ENCODE measurements at regions not wholly inside any gene's neighbourhood (a gene's known extent, or its start where the extent isn't known, plus 50 kb on each side); places are given as distances from the start of the nearest gene placed in this dataset.

DNA sequence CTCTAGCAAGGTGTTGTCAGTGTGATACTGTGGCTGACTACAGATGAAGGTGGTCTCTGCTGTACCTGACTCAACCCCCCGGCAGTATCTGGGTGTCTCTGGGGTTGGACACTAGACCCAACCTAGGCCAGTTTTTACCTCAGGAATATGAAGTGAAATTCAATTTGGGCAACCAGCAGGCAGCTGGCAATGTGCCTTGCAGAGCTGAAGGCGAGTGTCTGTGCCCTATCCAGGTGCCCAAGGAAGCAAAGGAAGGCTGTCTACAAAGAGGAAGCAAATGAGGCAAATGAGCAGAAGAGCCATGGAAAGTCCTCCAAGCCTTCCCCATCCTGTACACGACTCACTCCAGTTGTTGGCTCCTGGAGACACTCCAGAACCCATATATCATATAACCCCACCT lies 264.6 kb upstream of the AGAP1 start:
- WGBS (ENCODE audit: insufficient coverage, low coverage, low lambda C conversion rate, missing lambda C conversion rate): 43% methylated on average over 2 of the region's 3 CpGs

DNA sequence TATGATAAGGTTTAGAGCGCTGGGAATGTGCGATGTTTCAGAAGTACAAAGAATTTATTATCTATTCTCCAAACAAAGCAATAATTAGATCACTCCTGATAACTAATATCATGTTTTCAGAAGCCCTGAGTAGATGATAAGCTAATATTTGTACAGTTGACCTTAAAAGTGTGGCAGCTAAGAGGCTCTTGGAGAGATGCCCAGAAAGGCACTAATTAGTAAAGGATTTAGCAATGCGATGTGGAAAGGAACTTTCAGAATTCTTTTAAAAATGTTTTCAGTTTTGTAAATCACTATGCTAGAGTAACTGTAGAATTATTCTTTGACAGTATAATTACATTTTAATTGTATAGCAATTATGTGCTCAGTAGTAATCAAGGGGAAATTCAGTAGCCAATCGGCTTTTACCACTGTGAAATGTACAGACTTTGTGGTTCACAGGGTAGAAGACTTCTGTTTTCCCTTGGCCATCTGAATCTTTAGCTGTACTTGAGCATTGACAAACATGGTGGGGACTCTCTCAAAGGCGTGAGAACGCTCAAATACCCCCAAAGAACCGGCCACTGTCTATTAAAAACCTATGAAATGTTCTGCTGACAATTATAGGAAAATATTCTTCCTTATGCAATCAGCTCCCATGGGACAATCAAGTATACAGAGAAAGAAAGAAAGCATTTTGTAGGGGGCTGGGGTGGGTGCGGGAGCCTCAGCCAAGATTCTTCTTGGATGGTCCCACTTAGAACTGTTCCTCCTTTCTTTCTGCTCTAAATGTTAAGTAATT lies 262.8 kb upstream of the AGAP1 start:
- no peaks in the 10 kb centered on the region for H3K36me3 ChIP-seq
- H3K4me1 ChIP-seq: no peaks in the 10 kb centered on the region
- H3K27me3 ChIP-seq: no peaks in the 10 kb centered on the region
- 50% methylated on average over 8 of the region's 8 CpGs for WGBS (ENCODE audit: insufficient coverage, low coverage, low lambda C conversion rate, missing lambda C conversion rate)
- intact Hi-C loops (cut with DNase I): no loop called here
- no peaks in the 10 kb centered on the region for H3K9me3 ChIP-seq
- no peak overlapping the region for H3K27ac ChIP-seq
- no peak overlapping the region for H3K4me3 ChIP-seq
- no peak for DNase-seq
- TF ChIP-seq CTCF (IDR thresholded peaks at IDR 0.05): no peak
- TF ChIP-seq POLR2A (IDR thresholded peaks at IDR 0.05): no peak
- ATAC-seq: no peak

More for the DNA sequence above, 264.6 kb upstream of the AGAP1 start:
- Histone ChIP-seq H3K27me3 (no peaks in the 10 kb centered on the region), H3K27ac (no peak overlapping the region), H3K36me3 (no peaks in the 10 kb centered on the region), H3K9me3 (no peaks in the 10 kb centered on the region), H3K4me1 (no peaks in the 10 kb centered on the region), H3K4me3 (no peak overlapping the region)
- intact Hi-C loops (cut with DNase I): no loop called here
- DNase-seq (no peak), ATAC-seq (no peak)
- TF ChIP-seq CTCF (IDR thresholded peaks at IDR 0.05) (no peak), POLR2A (IDR thresholded peaks at IDR 0.05) (no peak)

DNA sequence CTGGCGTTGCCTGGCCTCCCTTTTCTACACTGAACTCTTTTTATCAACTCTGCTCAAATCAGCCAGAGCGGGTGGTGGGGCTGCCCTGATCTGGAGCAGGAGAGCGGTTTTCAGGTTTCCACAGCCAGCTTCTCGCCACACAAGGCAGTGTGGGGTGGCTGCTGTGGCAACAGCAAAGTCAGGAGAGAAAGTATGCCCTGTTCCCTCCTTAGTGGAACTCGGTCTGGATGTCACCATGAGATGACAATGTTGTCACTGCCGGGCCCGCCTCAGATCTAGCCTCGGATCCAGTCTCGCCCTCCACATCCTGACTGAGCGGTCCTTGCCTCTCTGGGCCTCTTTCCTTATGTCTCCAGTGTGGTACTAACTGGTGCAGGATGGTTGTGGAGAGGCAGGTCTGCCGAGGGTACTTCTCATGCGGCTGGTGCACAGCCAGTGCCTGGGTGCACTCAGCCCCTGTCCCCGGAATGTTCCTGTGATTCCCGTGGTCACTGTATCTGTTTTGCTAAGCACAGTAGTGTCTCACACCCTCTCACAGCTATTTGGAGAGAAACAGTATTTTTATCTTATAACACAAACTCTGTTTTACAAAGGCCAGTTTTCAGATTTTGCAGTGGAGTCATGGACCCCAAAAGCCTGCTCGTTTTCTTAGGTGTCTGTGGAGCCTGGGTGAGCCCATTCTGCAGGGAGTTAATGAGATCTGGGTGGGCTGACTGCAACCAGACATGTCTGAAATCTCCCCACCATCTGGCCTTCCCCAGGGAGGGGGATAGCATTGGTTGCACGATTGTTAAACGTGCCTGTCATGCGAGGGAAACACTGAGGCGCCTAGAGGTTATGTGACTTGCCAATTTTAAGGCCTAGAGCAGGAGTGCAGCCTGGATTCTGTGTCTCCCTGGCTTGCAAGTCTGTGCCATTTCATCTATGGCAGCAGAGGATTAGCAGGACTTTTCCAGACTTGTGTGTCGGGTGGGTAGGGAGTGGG lies 261.1 kb upstream of the AGAP1 start:
- intact Hi-C loops (cut with DNase I): no loop called here

GRCh38 chr2:235234736-235235135 lies 259.1 kb upstream of the AGAP1 start:
- H3K4me1 ChIP-seq: no peaks in the 10 kb centered on the region
- H3K9me3 ChIP-seq: no peaks in the 10 kb centered on the region
- intact Hi-C loops (cut with DNase I): no loop called here
- ATAC-seq (no peak), DNase-seq (no peak)
- TF ChIP-seq POLR2A (IDR thresholded peaks at IDR 0.05): no peak
- TF ChIP-seq CTCF (IDR thresholded peaks at IDR 0.05): no peak
- no peaks in the 10 kb centered on the region for H3K27me3 ChIP-seq
- WGBS (ENCODE audit: insufficient coverage, low coverage, low lambda C conversion rate, missing lambda C conversion rate): 65% methylated on average over 6 of the region's 6 CpGs
- no peak overlapping the region for H3K27ac ChIP-seq
- no peaks in the 10 kb centered on the region for H3K36me3 ChIP-seq
- no peak overlapping the region for H3K4me3 ChIP-seq

More for the DNA sequence above, 261.1 kb upstream of the AGAP1 start:
- TF ChIP-seq CTCF (IDR thresholded peaks at IDR 0.05) (no peak), POLR2A (IDR thresholded peaks at IDR 0.05) (no peak)
- no peaks in the 10 kb centered on the region for H3K36me3 ChIP-seq
- no peaks in the 10 kb centered on the region for H3K9me3 ChIP-seq
- WGBS (ENCODE audit: insufficient coverage, low coverage, low lambda C conversion rate, missing lambda C conversion rate): 65% methylated on average over 8 of the region's 20 CpGs
- no peak overlapping the region for H3K4me3 ChIP-seq
- DNase-seq: no peak
- no peaks in the 10 kb centered on the region for H3K27me3 ChIP-seq
- no peaks in the 10 kb centered on the region for H3K4me1 ChIP-seq
- ATAC-seq: no peak
- no peak overlapping the region for H3K27ac ChIP-seq
